ENCODE measurements at regions not wholly inside any gene's neighbourhood (a gene's known extent, or its start where the extent isn't known, plus 50 kb on each side); places are given as distances from the start of the nearest gene placed in this dataset.

GRCh38 chr6:130615816-130616215 is 211.4 kb upstream of the SMLR1 start:
- no peak for TF ChIP-seq CREB1 (IDR thresholded peaks at IDR 0.05; ENCODE audit: low read depth)
- TF ChIP-seq EP300 (IDR thresholded peaks at IDR 0.05; ENCODE audit: borderline replicate concordance) = no peak
- no peak for TF ChIP-seq REST (IDR thresholded peaks at IDR 0.05; ENCODE audit: low read depth)
- TF ChIP-seq MAX (IDR thresholded peaks at IDR 0.05) = no peak
- no peak for TF ChIP-seq TAF1 (IDR thresholded peaks at IDR 0.05; ENCODE audit: low read depth)
- no peak for TF ChIP-seq CEBPB (IDR thresholded peaks at IDR 0.05)
- TF ChIP-seq EGR1 (IDR thresholded peaks at IDR 0.05) = no peak
- TF ChIP-seq TEAD4 (IDR thresholded peaks at IDR 0.05) = no peak
- TF ChIP-seq YY1 (IDR thresholded peaks at IDR 0.05; ENCODE audit: low read depth) = no peak
- peak; percentile 90 for TF ChIP-seq USF1 (IDR thresholded peaks at IDR 0.05)
